GM21825 (cell line): ENCODE measurements at regions not wholly inside any gene's neighbourhood (a gene's known extent, or its start where the extent isn't known, plus 50 kb on each side); places are given as distances from the start of the nearest gene placed in this dataset.
"Not testable (repeated sequence)": the region's sequence is repeated elsewhere in the genome, so short reads cannot be mapped to it uniquely, and the experiment has no call there.

Experiments
- ATAC-seq: cut with Tn5 transposase; IDR thresholded peaks from one replicate; pipeline ENCODE4 v1.9.1; 2021; ENCODE audit warnings: mild to moderate bottlenecking, moderate library complexity; ENCODE audit not compliant: unreplicated experiment

- ATAC-seq, result no peak
Observed at GRCh38 chr4:19266566-19266965, 985.1 kb upstream of the SLIT2 start.

GRCh38 chr4:19262467-19262866 lies 989.2 kb upstream of the SLIT2 start:
- ATAC-seq, result no peak

- ATAC-seq, result no peak
Observed at GRCh38 chr4:19260346-19260745, 991.4 kb upstream of the SLIT2 start.

GRCh38 chr4:19259920-19260319 lies 991.8 kb upstream of the SLIT2 start:
- ATAC-seq, result no peak

GRCh38 chr4:19256823-19257222 lies 994.9 kb upstream of the SLIT2 start:
- ATAC-seq, result no peak

GRCh38 chr4:19254486-19254885 lies 997.2 kb upstream of the SLIT2 start:
- ATAC-seq, result no peak

GRCh38 chr4:19248023-19248422 lies 1003.7 kb upstream of the SLIT2 start:
- ATAC-seq, result no peak

- no peak for ATAC-seq
Observed at GRCh38 chr4:19241895-19242294, 1009.8 kb upstream of the SLIT2 start.

GRCh38 chr4:19239565-19239964 lies 1012.1 kb upstream of the SLIT2 start:
- ATAC-seq, result no peak

- no peak for ATAC-seq
Observed at GRCh38 chr4:19236473-19236872, 1015.2 kb upstream of the SLIT2 start.

- ATAC-seq, result no peak
Observed at GRCh38 chr4:19230906-19231545, 1020.7 kb upstream of the SLIT2 start.

- ATAC-seq, result no peak
Observed at GRCh38 chr4:19227701-19228100, 1024.0 kb upstream of the SLIT2 start.

GRCh38 chr4:19224820-19225219 lies 1026.9 kb upstream of the SLIT2 start:
- ATAC-seq, result no peak

GRCh38 chr4:19216476-19216875 lies 1035.2 kb upstream of the SLIT2 start:
- ATAC-seq, result no peak

GRCh38 chr4:19214591-19215186 lies 1037.0 kb upstream of the SLIT2 start:
- ATAC-seq, result no peak

GRCh38 chr4:19213388-19213787 lies 1038.3 kb upstream of the SLIT2 start:
- no peak for ATAC-seq

- ATAC-seq, result no peak
Observed at GRCh38 chr4:19205853-19206252, 1045.9 kb upstream of the SLIT2 start.

- ATAC-seq, result not testable (repeated sequence)
Observed at GRCh38 chr4:19197838-19198237, 1053.9 kb upstream of the SLIT2 start.

GRCh38 chr4:19195696-19196095 lies 1056.0 kb upstream of the SLIT2 start:
- ATAC-seq, result no peak

GRCh38 chr4:19194672-19195071 lies 1057.0 kb upstream of the SLIT2 start:
- no peak for ATAC-seq

- ATAC-seq, result no peak
Observed at GRCh38 chr4:19193274-19193981, 1058.3 kb upstream of the SLIT2 start.

GRCh38 chr4:19191979-19192650 lies 1059.6 kb upstream of the SLIT2 start:
- ATAC-seq, result no peak
